ENCODE measurements at regions not wholly inside any gene's neighbourhood (a gene's known extent, or its start where the extent isn't known, plus 50 kb on each side); places are given as distances from the start of the nearest gene placed in this dataset.

GRCh38 chr3:43932921-43933320 lies 242.2 kb downstream of the ABHD5 start:
- no peak for TF ChIP-seq CTCF (IDR thresholded peaks at IDR 0.05; ENCODE audit: low read length)
- TF ChIP-seq EZH2 (IDR thresholded peaks at IDR 0.05; ENCODE audit: borderline replicate concordance, low read length), result no peak
